Lower lobe of right lung (tissue), 2 donors: ENCODE measurements at regions not wholly inside any gene's neighbourhood (a gene's known extent, or its start where the extent isn't known, plus 50 kb on each side); places are given as distances from the start of the nearest gene placed in this dataset.

Experiments
- ATAC-seq, 2 donors: fragments of 200-7000 bp; cut with Tn5 transposase; one replicate each; pipeline ENCODE4 v1.9.1; 2020 to 2022; ENCODE audit warnings: mild to moderate bottlenecking in 2 of 2, moderate library complexity in 2 of 2
- DNase-seq: peaks from one replicate; pipeline ENCODE4 v3.0.0-alpha.2; 2020
- H3K27ac ChIP-seq: fragments of 200-600 bp; one replicate; pipeline ENCODE4 v1.8.0; 2022
- H3K27me3 ChIP-seq: fragments of 200-600 bp; one replicate; pipeline ENCODE4 v1.8.0; 2022; ENCODE audit warnings: low read depth
- H3K36me3 ChIP-seq: fragments of 200-600 bp; one replicate; pipeline ENCODE4 v1.8.0; 2022; ENCODE audit warnings: mild to moderate bottlenecking
- H3K4me1 ChIP-seq: fragments of 200-600 bp; one replicate; pipeline ENCODE4 v1.8.0; 2022
- H3K4me3 ChIP-seq: fragments of 200-600 bp; one replicate; pipeline ENCODE4 v1.8.0; 2022; ENCODE audit warnings: mild to moderate bottlenecking
- H3K9me3 ChIP-seq: fragments of 200-600 bp; one replicate; pipeline ENCODE4 v1.8.0; 2022
- CTCF ChIP-seq: fragments of 200-600 bp; IDR thresholded peaks from one replicate; pipeline ENCODE4 v1.8.0; 2022; ENCODE audit warnings: antibody characterized with exemption, mild to moderate bottlenecking
- intact Hi-C: fragments of 100-400 bp; cut with DNase I; formaldehyde crosslinking; loops from one replicate; pipeline ENCODE4 v1.11.0; 2022
- donor health status: DM: no; HTN: yes; CAD: no; lungs with severe emphysema.

DNA sequence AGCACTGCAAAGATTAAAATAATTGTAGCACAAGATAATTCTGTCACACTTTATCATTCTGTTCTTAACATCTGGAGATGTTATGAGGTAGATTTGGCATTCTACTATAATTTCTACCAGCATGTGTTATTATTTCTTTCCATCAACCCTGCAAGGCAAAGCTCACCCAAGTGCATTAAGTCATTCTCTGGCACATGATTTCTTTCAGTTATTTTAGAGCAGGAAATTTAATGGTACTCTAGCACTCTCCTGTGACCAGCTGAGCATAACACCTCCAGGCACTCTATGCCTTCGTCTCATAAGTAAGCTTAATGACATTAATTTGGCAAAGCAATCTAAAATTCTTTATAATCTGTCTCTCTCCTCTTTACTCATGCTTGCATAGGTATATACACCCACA lies 300.2 kb upstream of the GPR149 start:
- Histone ChIP-seq H3K27me3 (no peaks in the 10 kb centered on the region), H3K9me3 (no peaks in the 10 kb centered on the region), H3K36me3 (no peaks in the 10 kb centered on the region), H3K4me3 (no peak overlapping the region), H3K27ac (no peak overlapping the region), H3K4me1 (no peaks in the 10 kb centered on the region)
- no peak for TF ChIP-seq CTCF
- DNase-seq (no peak), ATAC-seq (no peak)
- intact Hi-C loops = no loop called here

DNA sequence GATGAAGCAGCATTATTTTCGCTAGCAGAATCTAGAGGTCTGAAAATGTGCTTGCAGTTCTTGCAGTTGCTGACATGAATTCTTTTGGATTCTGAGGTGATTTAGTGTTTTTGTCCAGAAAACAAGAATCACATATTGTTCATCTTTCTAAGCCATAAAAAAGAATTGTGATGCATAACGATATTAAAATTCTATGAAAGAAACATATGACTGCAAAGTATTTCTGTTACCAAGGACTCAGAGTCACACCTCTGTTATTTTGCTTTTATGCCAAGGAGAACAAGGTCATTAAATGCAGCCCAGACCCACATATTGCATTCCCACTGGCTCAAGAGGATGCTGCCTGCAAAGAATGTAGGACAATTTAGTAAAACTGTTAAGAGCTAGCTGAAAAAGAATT lies 299.8 kb upstream of the GPR149 start:
- no peak overlapping the region for H3K27ac ChIP-seq
- H3K4me1 ChIP-seq = no peaks in the 10 kb centered on the region
- no peaks in the 10 kb centered on the region for H3K27me3 ChIP-seq
- intact Hi-C loops = no loop called here
- TF ChIP-seq CTCF = no peak
- ATAC-seq = no peak
- H3K9me3 ChIP-seq = no peaks in the 10 kb centered on the region
- H3K4me3 ChIP-seq = no peak overlapping the region
- H3K36me3 ChIP-seq = no peaks in the 10 kb centered on the region
- no peak for DNase-seq

DNA sequence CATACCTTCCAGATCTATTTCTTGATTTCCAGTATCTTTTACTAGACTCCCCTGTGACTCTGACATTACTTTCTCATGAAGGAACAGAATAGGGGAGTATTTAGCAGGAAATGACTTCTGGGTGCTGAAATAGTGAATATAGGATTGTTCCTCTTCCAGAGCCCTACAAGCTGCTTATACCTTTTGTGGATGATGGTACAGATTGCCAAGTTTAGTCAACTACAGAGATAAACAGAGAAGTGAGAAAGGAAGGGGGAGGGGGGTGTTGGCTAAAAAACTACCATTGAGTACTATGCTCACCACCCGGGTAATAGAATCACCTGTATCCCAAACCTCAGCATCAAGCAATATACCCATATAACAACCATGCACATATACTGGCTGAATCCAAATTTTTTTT lies 298.3 kb upstream of the GPR149 start:
- Histone ChIP-seq H3K4me1 (no peaks in the 10 kb centered on the region), H3K4me3 (no peak overlapping the region), H3K27ac (no peak overlapping the region), H3K36me3 (no peaks in the 10 kb centered on the region), H3K27me3 (no peaks in the 10 kb centered on the region), H3K9me3 (no peaks in the 10 kb centered on the region)
- intact Hi-C loops = no loop called here
- no peak for DNase-seq
- no peak for ATAC-seq
- no peak for TF ChIP-seq CTCF

DNA sequence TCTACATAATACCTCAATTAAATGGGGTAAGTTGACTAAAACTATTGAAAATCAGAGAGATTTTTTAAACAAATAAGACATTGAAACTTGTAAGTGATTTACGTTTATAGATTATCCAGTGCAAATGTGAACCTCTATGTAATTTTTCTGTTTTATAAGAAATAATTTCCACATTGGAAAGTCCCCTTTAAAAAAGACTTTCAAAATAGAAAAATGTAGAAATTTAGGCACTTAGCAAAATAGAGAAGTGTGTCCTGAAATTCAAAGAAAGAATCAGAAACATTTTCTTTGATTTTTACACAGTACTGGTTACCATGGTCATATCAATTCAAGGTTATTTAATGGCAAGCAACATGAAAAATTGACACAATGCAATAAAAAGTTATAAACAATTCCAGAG lies 290.9 kb upstream of the GPR149 start:
- H3K9me3 ChIP-seq = no peaks in the 10 kb centered on the region
- H3K27ac ChIP-seq = no peak overlapping the region
- DNase-seq (no peak), ATAC-seq (no peak)
- no peaks in the 10 kb centered on the region for H3K27me3 ChIP-seq
- intact Hi-C loops = no loop called here
- TF ChIP-seq CTCF = no peak
- no peaks in the 10 kb centered on the region for H3K4me1 ChIP-seq
- H3K4me3 ChIP-seq = no peak overlapping the region
- no peaks in the 10 kb centered on the region for H3K36me3 ChIP-seq

DNA sequence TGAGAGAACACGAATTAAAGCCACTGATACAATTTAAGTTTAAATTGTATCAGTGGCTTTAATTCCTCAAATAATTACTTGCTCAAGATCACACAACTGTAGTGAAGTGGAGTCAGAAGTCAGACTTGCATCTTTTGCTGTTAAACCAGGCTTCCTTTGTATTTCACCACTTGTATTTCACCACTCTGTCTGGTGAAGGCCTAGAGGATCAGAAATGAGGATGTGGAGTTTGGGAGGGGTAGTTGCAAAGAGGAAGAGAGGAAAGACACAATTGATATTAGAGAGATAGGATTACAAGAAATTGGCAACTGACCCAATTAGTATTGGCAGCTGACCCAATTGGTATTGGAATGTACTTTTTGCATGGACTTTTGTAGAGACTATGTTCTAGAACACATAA lies 288.1 kb upstream of the GPR149 start:
- H3K27me3 ChIP-seq = no peaks in the 10 kb centered on the region
- no peak for TF ChIP-seq CTCF
- H3K36me3 ChIP-seq = no peaks in the 10 kb centered on the region
- H3K9me3 ChIP-seq = no peaks in the 10 kb centered on the region
- no peaks in the 10 kb centered on the region for H3K4me1 ChIP-seq
- H3K4me3 ChIP-seq = no peak overlapping the region
- H3K27ac ChIP-seq = no peak overlapping the region
- DNase-seq = no peak
- intact Hi-C loops = no loop called here
- ATAC-seq = peak; percentile 76 to 79

DNA sequence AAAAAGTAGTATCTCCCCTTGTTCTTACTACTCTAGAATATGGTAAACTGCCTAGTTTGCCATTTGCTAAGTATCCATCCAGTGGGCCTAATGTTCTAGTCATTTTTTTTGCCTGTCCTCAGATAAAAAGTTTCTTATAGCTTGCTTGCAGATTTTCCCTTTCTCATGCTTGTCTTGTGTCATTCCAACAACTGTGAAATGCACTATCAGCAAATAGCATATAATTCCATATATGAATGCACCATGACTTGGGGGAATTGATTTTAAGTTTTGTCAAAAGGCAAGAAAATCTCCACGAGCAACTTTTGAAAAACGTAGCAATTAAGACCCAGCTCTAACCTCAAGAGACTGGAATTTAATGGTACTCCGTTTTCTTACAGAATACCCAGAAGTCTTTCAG lies 286.2 kb upstream of the GPR149 start:
- Histone ChIP-seq H3K27ac (no peak overlapping the region), H3K36me3 (no peaks in the 10 kb centered on the region), H3K4me1 (no peaks in the 10 kb centered on the region), H3K4me3 (no peak overlapping the region), H3K9me3 (no peaks in the 10 kb centered on the region), H3K27me3 (no peaks in the 10 kb centered on the region)
- intact Hi-C loops = no loop called here
- no peak for DNase-seq
- TF ChIP-seq CTCF = no peak
- no peak for ATAC-seq
